ENCODE measurements at regions not wholly inside any gene's neighbourhood (a gene's known extent, or its start where the extent isn't known, plus 50 kb on each side); places are given as distances from the start of the nearest gene placed in this dataset.

DNA sequence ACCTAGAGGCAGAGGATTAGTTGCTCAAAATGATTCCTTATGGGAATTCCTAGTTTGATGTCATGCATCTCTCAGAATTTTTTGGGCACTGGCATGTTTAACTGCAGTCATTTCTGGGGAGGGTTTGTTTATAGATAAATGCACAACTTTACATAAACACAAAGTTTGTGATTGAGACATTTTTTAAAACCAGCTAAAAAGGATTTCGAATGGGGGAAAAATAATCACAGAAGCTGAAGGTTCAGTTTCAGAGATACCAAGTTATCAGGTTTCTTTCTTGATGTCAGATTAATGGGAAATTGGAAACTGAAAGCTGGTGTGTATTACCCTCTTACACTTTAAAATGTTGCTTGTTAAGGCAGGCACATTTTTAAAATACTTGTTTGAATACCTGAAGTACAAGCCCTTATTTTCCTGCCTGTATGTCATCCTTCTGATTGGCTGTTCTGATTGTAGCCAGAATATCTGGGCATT is 72.1 kb downstream of the DISP1 start:
- H3K9me3 ChIP-seq, result no peaks in the 10 kb centered on the region
- H3K4me1 ChIP-seq, result no peaks in the 10 kb centered on the region
- no peak overlapping the region for H3K4me3 ChIP-seq
- TF ChIP-seq, protein P1, sequence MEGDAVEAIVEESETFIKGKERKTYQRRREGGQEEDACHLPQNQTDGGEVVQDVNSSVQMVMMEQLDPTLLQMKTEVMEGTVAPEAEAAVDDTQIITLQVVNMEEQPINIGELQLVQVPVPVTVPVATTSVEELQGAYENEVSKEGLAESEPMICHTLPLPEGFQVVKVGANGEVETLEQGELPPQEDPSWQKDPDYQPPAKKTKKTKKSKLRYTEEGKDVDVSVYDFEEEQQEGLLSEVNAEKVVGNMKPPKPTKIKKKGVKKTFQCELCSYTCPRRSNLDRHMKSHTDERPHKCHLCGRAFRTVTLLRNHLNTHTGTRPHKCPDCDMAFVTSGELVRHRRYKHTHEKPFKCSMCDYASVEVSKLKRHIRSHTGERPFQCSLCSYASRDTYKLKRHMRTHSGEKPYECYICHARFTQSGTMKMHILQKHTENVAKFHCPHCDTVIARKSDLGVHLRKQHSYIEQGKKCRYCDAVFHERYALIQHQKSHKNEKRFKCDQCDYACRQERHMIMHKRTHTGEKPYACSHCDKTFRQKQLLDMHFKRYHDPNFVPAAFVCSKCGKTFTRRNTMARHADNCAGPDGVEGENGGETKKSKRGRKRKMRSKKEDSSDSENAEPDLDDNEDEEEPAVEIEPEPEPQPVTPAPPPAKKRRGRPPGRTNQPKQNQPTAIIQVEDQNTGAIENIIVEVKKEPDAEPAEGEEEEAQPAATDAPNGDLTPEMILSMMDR (IDR thresholded peaks at IDR 0.05), result no peak
- intact Hi-C loops (cut with DNase I), result no loop called here
- H3K36me3 ChIP-seq, result no peaks in the 10 kb centered on the region
- no peak for ATAC-seq
- no peak for DNase-seq
- H3K27me3 ChIP-seq, result no peaks in the 10 kb centered on the region
- H3K27ac ChIP-seq, result no peak overlapping the region

- DNase-seq (no peak), ATAC-seq (no peak)
- Histone ChIP-seq H3K4me3 (no peak overlapping the region), H3K9me3 (no peaks in the 10 kb centered on the region), H3K4me1 (no peaks in the 10 kb centered on the region), H3K27me3 (no peaks in the 10 kb centered on the region), H3K36me3 (no peaks in the 10 kb centered on the region), H3K27ac (no peak overlapping the region)
- TF ChIP-seq, protein P1 (IDR thresholded peaks at IDR 0.05), result no peak
- intact Hi-C loops (cut with DNase I), result no loop called here
Observed at GRCh38 chr1:222889440-222889839, 74.6 kb downstream of the DISP1 start.

DNA sequence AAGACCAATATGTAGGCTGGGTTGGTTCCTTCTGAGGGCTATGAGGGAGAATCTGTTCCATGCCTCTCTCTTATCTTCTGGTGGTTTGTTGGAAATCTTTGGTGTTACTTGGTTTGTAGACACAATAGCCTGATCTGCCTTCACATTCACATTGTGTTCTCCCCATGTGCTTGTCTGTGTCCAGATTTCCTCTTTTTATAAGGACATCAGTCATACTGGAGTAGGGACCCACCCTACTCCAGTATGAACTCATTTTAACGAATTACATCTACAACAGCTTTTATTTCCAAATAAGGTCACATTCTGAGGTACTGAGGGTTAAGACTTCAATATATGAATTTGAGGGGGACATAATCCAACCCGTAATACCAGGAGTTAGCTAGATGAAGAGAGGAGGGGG is 75.9 kb downstream of the DISP1 start:
- no peaks in the 10 kb centered on the region for H3K27me3 ChIP-seq
- no peaks in the 10 kb centered on the region for H3K9me3 ChIP-seq
- no peak for DNase-seq
- H3K27ac ChIP-seq, result no peak overlapping the region
- no peaks in the 10 kb centered on the region for H3K4me1 ChIP-seq
- H3K4me3 ChIP-seq, result no peak overlapping the region
- no peaks in the 10 kb centered on the region for H3K36me3 ChIP-seq
- TF ChIP-seq, protein P1 (IDR thresholded peaks at IDR 0.05), result no peak
- peak; percentile 67 for ATAC-seq
- intact Hi-C loops (cut with DNase I), result no loop called here

GRCh38 chr1:222891578-222891977 is 76.7 kb downstream of the DISP1 start:
- ATAC-seq, result no peak
- no peaks in the 10 kb centered on the region for H3K4me1 ChIP-seq
- intact Hi-C loops (cut with DNase I), result no loop called here
- no peaks in the 10 kb centered on the region for H3K9me3 ChIP-seq
- H3K27ac ChIP-seq, result no peak overlapping the region
- DNase-seq, result no peak
- TF ChIP-seq, protein P1 (IDR thresholded peaks at IDR 0.05), result no peak
- H3K36me3 ChIP-seq, result no peaks in the 10 kb centered on the region
- no peaks in the 10 kb centered on the region for H3K27me3 ChIP-seq
- H3K4me3 ChIP-seq, result no peak overlapping the region

DNA sequence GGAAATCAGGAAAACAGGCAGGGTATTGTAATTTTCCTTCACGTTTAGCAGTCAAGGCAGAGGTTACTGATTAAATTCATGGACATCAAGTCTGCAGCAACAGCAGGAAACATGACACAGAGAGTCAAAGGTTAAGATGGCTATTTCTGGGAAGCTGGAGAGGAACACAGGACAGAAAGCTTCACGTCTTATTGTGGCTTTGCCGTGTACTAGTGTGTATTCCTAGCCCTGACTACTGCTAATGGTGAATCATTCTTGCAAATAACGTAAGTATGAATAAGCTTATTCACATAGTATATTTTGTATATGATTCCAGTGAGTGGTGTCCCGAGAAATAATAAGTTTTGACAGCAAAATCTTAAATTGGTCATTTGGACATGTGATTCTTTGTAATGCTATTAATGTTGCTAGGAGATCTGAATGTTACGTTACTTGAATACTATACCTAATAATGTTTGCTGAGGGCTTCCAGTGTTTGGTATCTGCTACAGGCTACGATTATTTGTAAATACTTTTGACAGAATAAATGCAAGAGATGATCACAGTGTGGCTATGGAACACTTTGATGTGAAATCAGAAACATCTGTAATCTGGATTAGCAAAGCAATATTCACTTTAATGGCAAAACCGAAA is 77.4 kb downstream of the DISP1 start:
- Histone ChIP-seq H3K27ac (no peak overlapping the region), H3K4me1 (peaks cover 5% of the 10 kb centered on the region), H3K27me3 (no peaks in the 10 kb centered on the region), H3K4me3 (no peak overlapping the region), H3K9me3 (no peaks in the 10 kb centered on the region), H3K36me3 (no peaks in the 10 kb centered on the region)
- peak; percentile 42 for ATAC-seq
- no peak for DNase-seq
- TF ChIP-seq, protein P1 (IDR thresholded peaks at IDR 0.05), result no peak
- intact Hi-C loops (cut with DNase I), result no loop called here

- no peak overlapping the region for H3K27ac ChIP-seq
- ATAC-seq (no peak), DNase-seq (no peak)
- no peaks in the 10 kb centered on the region for H3K9me3 ChIP-seq
- no peaks in the 10 kb centered on the region for H3K36me3 ChIP-seq
- TF ChIP-seq, protein P1 (IDR thresholded peaks at IDR 0.05), result no peak
- H3K27me3 ChIP-seq, result no peaks in the 10 kb centered on the region
- peaks cover 6% of the 10 kb centered on the region for H3K4me1 ChIP-seq
- intact Hi-C loops (cut with DNase I), result no loop called here
- H3K4me3 ChIP-seq, result no peak overlapping the region
Observed at GRCh38 chr1:222893255-222893654, 78.4 kb downstream of the DISP1 start.

Measured in upper lobe of right lung (tissue), 1 donor.